BE2C (cell line): ENCODE measurements at regions not wholly inside any gene's neighbourhood (a gene's known extent, or its start where the extent isn't known, plus 50 kb on each side); places are given as distances from the start of the nearest gene placed in this dataset.

ENCODE experiments used
- DNase-seq: peaks from one replicate; pipeline ENCODE4 v3.0.0-alpha.2; 2020
- H3K27me3 ChIP-seq: fragments of 250-450 bp; sonication (Bioruptor Pico); 2 replicates; pipeline ENCODE4 v1.5.1; 2020; ENCODE audit warnings: mild to moderate bottlenecking
- H3K36me3 ChIP-seq: fragments of 250-450 bp; sonication (Bioruptor Pico); 2 replicates; pipeline ENCODE4 v1.5.1; 2020; ENCODE audit warnings: mild to moderate bottlenecking
- H3K4me1 ChIP-seq: fragments of 250-450 bp; sonication (Bioruptor Pico); 2 replicates; pipeline ENCODE4 v1.5.1; 2020
- H3K4me3 ChIP-seq: 2 replicates; pipeline ENCODE4 v1.5.1; 2011; ENCODE audit warnings: low read depth, low read length
- H3K9me3 ChIP-seq: fragments of 250-450 bp; sonication (Bioruptor Pico); 2 replicates; pipeline ENCODE4 v1.5.1; 2020
- TF ChIP-seq, protein P1 (sequence below): IDR thresholded peaks from 2 replicates; pipeline ENCODE4 v1.5.1; 2012; ENCODE audit warnings: mild to moderate bottlenecking, low read depth, low read length

- TF ChIP-seq, protein P1, sequence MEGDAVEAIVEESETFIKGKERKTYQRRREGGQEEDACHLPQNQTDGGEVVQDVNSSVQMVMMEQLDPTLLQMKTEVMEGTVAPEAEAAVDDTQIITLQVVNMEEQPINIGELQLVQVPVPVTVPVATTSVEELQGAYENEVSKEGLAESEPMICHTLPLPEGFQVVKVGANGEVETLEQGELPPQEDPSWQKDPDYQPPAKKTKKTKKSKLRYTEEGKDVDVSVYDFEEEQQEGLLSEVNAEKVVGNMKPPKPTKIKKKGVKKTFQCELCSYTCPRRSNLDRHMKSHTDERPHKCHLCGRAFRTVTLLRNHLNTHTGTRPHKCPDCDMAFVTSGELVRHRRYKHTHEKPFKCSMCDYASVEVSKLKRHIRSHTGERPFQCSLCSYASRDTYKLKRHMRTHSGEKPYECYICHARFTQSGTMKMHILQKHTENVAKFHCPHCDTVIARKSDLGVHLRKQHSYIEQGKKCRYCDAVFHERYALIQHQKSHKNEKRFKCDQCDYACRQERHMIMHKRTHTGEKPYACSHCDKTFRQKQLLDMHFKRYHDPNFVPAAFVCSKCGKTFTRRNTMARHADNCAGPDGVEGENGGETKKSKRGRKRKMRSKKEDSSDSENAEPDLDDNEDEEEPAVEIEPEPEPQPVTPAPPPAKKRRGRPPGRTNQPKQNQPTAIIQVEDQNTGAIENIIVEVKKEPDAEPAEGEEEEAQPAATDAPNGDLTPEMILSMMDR, result no peak
- no peaks in the 10 kb centered on the region for H3K4me1 ChIP-seq
- H3K36me3 ChIP-seq, result no peaks in the 10 kb centered on the region
- no peaks in the 10 kb centered on the region for H3K27me3 ChIP-seq
- no peak for DNase-seq
- H3K4me3 ChIP-seq, result no peak overlapping the region
- H3K9me3 ChIP-seq, result no peaks in the 10 kb centered on the region
Measured at GRCh38 chr10:127610816-127611215, 61.7 kb downstream of the NPS start.

DNA sequence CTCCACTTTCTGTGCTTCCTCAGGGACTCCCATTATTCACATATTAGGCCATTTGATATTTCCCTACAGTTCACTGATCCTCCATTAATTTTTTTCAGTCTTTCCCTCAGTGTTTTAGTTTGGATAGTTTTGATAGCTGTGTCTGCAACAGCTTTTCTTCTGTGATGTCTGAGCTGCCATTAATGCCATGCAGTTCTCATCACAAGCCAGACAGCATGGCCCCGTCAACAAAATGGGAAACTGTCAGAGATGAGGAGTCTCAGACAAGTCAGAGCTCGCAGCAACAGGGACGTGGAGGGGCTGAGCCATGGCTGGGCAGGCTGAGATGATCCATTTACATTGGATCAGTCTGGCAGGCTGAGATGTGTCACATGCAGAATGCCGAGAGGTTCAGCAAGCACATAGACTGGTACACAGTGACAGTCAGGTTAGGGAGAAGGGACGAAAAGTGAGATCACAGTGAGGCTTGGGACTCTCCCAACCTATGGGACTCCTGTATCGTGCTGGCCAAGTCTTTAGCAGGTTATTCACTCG lies 65.4 kb downstream of the NPS start:
- TF ChIP-seq, protein P1, result no peak
- no peak overlapping the region for H3K4me3 ChIP-seq

GRCh38 chr10:127618797-127619196 lies 69.7 kb downstream of the NPS start:
- Histone ChIP-seq H3K4me3 (no peak overlapping the region), H3K4me1 (no peaks in the 10 kb centered on the region), H3K9me3 (no peaks in the 10 kb centered on the region), H3K36me3 (no peaks in the 10 kb centered on the region), H3K27me3 (no peaks in the 10 kb centered on the region)
- TF ChIP-seq, protein P1, result no peak
- no peak for DNase-seq

More for the DNA sequence above, 65.4 kb downstream of the NPS start:
- no peaks in the 10 kb centered on the region for H3K27me3 ChIP-seq
- no peaks in the 10 kb centered on the region for H3K36me3 ChIP-seq
- no peaks in the 10 kb centered on the region for H3K9me3 ChIP-seq
- DNase-seq, result no peak
- H3K4me1 ChIP-seq, result no peaks in the 10 kb centered on the region

DNA sequence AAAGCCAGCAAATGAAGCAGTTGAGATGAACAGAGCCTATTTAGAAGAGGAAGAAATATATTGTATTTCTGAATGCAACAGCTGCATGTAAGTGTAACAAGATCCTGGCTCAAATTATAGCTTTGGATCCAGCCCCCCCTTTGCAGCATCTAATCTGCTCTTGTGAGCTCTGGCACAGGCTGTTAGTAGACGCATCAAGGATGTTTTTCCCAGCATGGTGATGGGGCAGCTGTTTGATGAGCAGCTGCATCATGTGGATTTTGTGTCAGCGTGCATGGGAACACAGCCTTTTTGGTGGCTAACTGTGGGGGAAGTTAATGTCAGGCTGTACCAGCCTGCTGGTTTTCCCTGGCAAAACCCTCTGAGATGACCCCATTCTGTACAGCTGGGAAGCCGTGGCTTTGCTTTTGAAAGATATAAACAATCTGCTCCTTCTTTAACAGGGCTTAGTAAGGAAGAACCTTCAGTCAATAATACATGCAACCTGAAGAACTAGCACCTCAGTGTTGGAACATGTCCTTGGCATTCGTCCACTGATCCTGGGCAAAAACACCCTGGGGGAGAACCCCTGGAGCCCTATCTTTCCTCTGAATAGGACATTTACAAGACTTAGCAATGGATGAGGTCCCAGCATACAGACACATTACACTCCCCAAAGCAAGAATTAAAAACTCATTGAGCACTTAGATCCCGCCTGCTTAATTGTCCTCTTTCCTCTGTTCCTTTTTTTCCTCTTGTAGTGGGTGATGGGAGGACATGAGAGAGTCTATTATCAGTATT lies 70.6 kb downstream of the NPS start:
- Histone ChIP-seq H3K4me1 (no peaks in the 10 kb centered on the region), H3K27me3 (no peaks in the 10 kb centered on the region), H3K4me3 (no peak overlapping the region), H3K36me3 (no peaks in the 10 kb centered on the region), H3K9me3 (no peaks in the 10 kb centered on the region)
- TF ChIP-seq, protein P1, result no peak
- DNase-seq, result no peak

GRCh38 chr10:127635882-127636281 lies 86.8 kb downstream of the NPS start:
- no peaks in the 10 kb centered on the region for H3K9me3 ChIP-seq
- DNase-seq, result no peak
- no peaks in the 10 kb centered on the region for H3K27me3 ChIP-seq
- TF ChIP-seq, protein P1, result no peak
- H3K36me3 ChIP-seq, result no peaks in the 10 kb centered on the region
- H3K4me1 ChIP-seq, result no peaks in the 10 kb centered on the region
- H3K4me3 ChIP-seq, result no peak overlapping the region

GRCh38 chr10:127648885-127649284 lies 88.1 kb upstream of the FOXI2 start:
- H3K9me3 ChIP-seq, result no peaks in the 10 kb centered on the region
- H3K27me3 ChIP-seq, result no peaks in the 10 kb centered on the region
- H3K4me1 ChIP-seq, result no peaks in the 10 kb centered on the region
- no peak for DNase-seq
- TF ChIP-seq, protein P1, result no peak
- no peak overlapping the region for H3K4me3 ChIP-seq
- H3K36me3 ChIP-seq, result no peaks in the 10 kb centered on the region
